SHP77 treated with DMSO at 0.1 percent for 48 hours (cell line): ENCODE measurements at regions not wholly inside any gene's neighbourhood (a gene's known extent, or its start where the extent isn't known, plus 50 kb on each side); places are given as distances from the start of the nearest gene placed in this dataset.

Experiments used
- DNase-seq: peaks from one replicate; lab custom pipeline; 2025; lab: John Stamatoyannopoulos, UW

- DNase-seq, result no peak
Observed at GRCh38 chr3:30554317-30554690, 52.1 kb upstream of the TGFBR2 start.

GRCh38 chr3:30555968-30556367, 50.4 kb upstream of the TGFBR2 start:
- no peak for DNase-seq
